HEK293 (cell line): ENCODE measurements at regions not wholly inside any gene's neighbourhood (a gene's known extent, or its start where the extent isn't known, plus 50 kb on each side); places are given as distances from the start of the nearest gene placed in this dataset.

Experiments used
- GLI2 ChIP-seq: fragments of 450-650 bp; formaldehyde crosslinking; IDR thresholded peaks from 2 replicates; pipeline ENCODE4; 2017; ENCODE audit warnings: missing biosample characterization, missing genetic modification characterization, low read depth, borderline replicate concordance
- ZBTB17 ChIP-seq: fragments of 450-650 bp; formaldehyde crosslinking; IDR thresholded peaks from 2 replicates; pipeline ENCODE4 v1.5.1; 2016; ENCODE audit warnings: missing biosample characterization, missing genetic modification characterization
- TF ChIP-seq, protein P1 (sequence below): fragments of 450-650 bp; formaldehyde crosslinking; IDR thresholded peaks from 2 replicates; pipeline ENCODE4 v1.5.1; 2017; ENCODE audit warnings: missing biosample characterization, missing genetic modification characterization

DNA sequence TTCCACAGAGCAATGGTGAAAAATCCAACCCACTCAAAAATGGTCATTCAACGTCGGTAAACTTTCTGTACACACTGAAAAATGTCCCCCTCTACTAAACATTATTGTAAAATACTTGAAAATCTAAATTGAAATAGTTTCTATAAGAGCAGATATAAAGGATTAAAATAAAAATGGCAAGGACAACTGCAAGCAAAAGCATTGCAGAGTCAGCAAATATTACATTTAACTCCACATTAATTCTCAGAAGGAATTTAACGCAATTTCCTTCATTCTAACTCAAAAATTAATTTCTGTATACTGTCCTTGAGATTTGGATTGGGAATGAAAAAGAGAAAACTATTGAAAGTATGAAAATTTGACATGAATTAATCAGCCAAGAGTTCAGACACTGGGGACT is 64.4 kb upstream of the SSBP2 start:
- TF ChIP-seq ZBTB17 (no peak), GLI2 (tag by site-specific recombination) (no peak)
- TF ChIP-seq, protein P1, sequence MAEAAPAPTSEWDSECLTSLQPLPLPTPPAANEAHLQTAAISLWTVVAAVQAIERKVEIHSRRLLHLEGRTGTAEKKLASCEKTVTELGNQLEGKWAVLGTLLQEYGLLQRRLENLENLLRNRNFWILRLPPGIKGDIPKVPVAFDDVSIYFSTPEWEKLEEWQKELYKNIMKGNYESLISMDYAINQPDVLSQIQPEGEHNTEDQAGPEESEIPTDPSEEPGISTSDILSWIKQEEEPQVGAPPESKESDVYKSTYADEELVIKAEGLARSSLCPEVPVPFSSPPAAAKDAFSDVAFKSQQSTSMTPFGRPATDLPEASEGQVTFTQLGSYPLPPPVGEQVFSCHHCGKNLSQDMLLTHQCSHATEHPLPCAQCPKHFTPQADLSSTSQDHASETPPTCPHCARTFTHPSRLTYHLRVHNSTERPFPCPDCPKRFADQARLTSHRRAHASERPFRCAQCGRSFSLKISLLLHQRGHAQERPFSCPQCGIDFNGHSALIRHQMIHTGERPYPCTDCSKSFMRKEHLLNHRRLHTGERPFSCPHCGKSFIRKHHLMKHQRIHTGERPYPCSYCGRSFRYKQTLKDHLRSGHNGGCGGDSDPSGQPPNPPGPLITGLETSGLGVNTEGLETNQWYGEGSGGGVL (tag by site-specific recombination) = no peak
